IPS-18c (cell line): ENCODE measurements at regions not wholly inside any gene's neighbourhood (a gene's known extent, or its start where the extent isn't known, plus 50 kb on each side); places are given as distances from the start of the nearest gene placed in this dataset.
"Not testable (repeated sequence)": the region's sequence is repeated elsewhere in the genome, so short reads cannot be mapped to it uniquely, and the experiment has no call there.

Source experiments
- H3K4me3 ChIP-seq: 2 replicates; pipeline ENCODE4 v1.7.0; 2013; ENCODE audit warnings: low read depth, mild to moderate bottlenecking, low read length, moderate library complexity; ENCODE audit not compliant: insufficient read depth
- H3K9me3 ChIP-seq: one replicate; pipeline ENCODE4 v1.6.1; 2013; ENCODE audit warnings: mild to moderate bottlenecking, low read length, moderate library complexity; ENCODE audit not compliant: control insufficient read depth, insufficient read depth

- H3K9me3 ChIP-seq: no peaks in the 10 kb centered on the region
- no peak overlapping the region for H3K4me3 ChIP-seq
Measured at GRCh38 chr14:41423503-41423902, 183.2 kb upstream of the LRFN5 start.

GRCh38 chr14:41421308-41421707 is 185.4 kb upstream of the LRFN5 start:
- H3K9me3 ChIP-seq, H3K4me3 ChIP-seq: not testable (repeated sequence)

- Histone ChIP-seq H3K4me3 (no peak overlapping the region), H3K9me3 (no peaks in the 10 kb centered on the region)
Measured at GRCh38 chr14:41419709-41420108, 187.0 kb upstream of the LRFN5 start.

GRCh38 chr14:41418851-41419250 is 187.8 kb upstream of the LRFN5 start:
- H3K9me3 ChIP-seq: no peaks in the 10 kb centered on the region
- H3K4me3 ChIP-seq: no peak overlapping the region

GRCh38 chr14:41409806-41410205 is 196.9 kb upstream of the LRFN5 start:
- Histone ChIP-seq H3K9me3 (no peaks in the 10 kb centered on the region), H3K4me3 (no peak overlapping the region)

- no peak overlapping the region for H3K4me3 ChIP-seq
- H3K9me3 ChIP-seq: no peaks in the 10 kb centered on the region
Measured at GRCh38 chr14:41404126-41404525, 202.6 kb upstream of the LRFN5 start.

GRCh38 chr14:41403360-41403759 is 203.3 kb upstream of the LRFN5 start:
- Histone ChIP-seq H3K9me3 (no peaks in the 10 kb centered on the region), H3K4me3 (no peak overlapping the region)

GRCh38 chr14:41397926-41398325 is 208.8 kb upstream of the LRFN5 start:
- Histone ChIP-seq H3K9me3 (no peaks in the 10 kb centered on the region), H3K4me3 (no peak overlapping the region)

GRCh38 chr14:41393512-41393911 is 213.2 kb upstream of the LRFN5 start:
- Histone ChIP-seq H3K9me3 (no peaks in the 10 kb centered on the region), H3K4me3 (no peak overlapping the region)

- Histone ChIP-seq H3K9me3 (no peaks in the 10 kb centered on the region), H3K4me3 (no peak overlapping the region)
Measured at GRCh38 chr14:41392226-41392625, 214.4 kb upstream of the LRFN5 start.

GRCh38 chr14:41389355-41389754 is 217.3 kb upstream of the LRFN5 start:
- H3K9me3 ChIP-seq: no peaks in the 10 kb centered on the region
- H3K4me3 ChIP-seq: no peak overlapping the region

GRCh38 chr14:41385797-41386196 is 220.9 kb upstream of the LRFN5 start:
- H3K9me3 ChIP-seq: no peaks in the 10 kb centered on the region
- no peak overlapping the region for H3K4me3 ChIP-seq

GRCh38 chr14:41380017-41380416 is 226.7 kb upstream of the LRFN5 start:
- no peaks in the 10 kb centered on the region for H3K9me3 ChIP-seq
- no peak overlapping the region for H3K4me3 ChIP-seq

- H3K4me3 ChIP-seq: no peak overlapping the region
- no peaks in the 10 kb centered on the region for H3K9me3 ChIP-seq
Measured at GRCh38 chr14:41378526-41378925, 228.2 kb upstream of the LRFN5 start.

- Histone ChIP-seq H3K9me3 (no peaks in the 10 kb centered on the region), H3K4me3 (no peak overlapping the region)
Measured at GRCh38 chr14:41377932-41378331, 228.7 kb upstream of the LRFN5 start.

- no peak overlapping the region for H3K4me3 ChIP-seq
- no peaks in the 10 kb centered on the region for H3K9me3 ChIP-seq
Measured at GRCh38 chr14:41374092-41374491, 232.6 kb upstream of the LRFN5 start.

GRCh38 chr14:41362139-41362538 is 244.5 kb upstream of the LRFN5 start:
- H3K9me3 ChIP-seq: no peaks in the 10 kb centered on the region

GRCh38 chr14:41360126-41360525 is 246.6 kb upstream of the LRFN5 start:
- Histone ChIP-seq H3K9me3 (no peaks in the 10 kb centered on the region), H3K4me3 (no peak overlapping the region)

More at GRCh38 chr14:41362139-41362538, 244.5 kb upstream of the LRFN5 start:
- no peak overlapping the region for H3K4me3 ChIP-seq

- Histone ChIP-seq H3K9me3 (no peaks in the 10 kb centered on the region), H3K4me3 (no peak overlapping the region)
Measured at GRCh38 chr14:41355866-41356265, 250.8 kb upstream of the LRFN5 start.

GRCh38 chr14:41350476-41350875 is 256.2 kb upstream of the LRFN5 start:
- Histone ChIP-seq H3K9me3 (no peaks in the 10 kb centered on the region), H3K4me3 (no peak overlapping the region)
